A673 (cell line): ENCODE measurements at regions not wholly inside any gene's neighbourhood (a gene's known extent, or its start where the extent isn't known, plus 50 kb on each side); places are given as distances from the start of the nearest gene placed in this dataset.

Source experiments
- BruUV-seq: library from RNA; stranded (reverse); fragments of 400-500 nt; replicated peaks from 2 replicates; lab custom pipeline; 2021; lab: Mats Ljungman, UMichigan
- CTCF ChIA-PET: fragments of 300-600 bp; sonication (Branson Sonifier 250); formaldehyde crosslinking; loops from one replicate; lab custom pipeline; 2022; ENCODE audit warnings: antibody characterized with exemption; lab: Charles Lee
- POLR2A ChIA-PET: fragments of 300-600 bp; sonication (Branson Sonifier 250); formaldehyde crosslinking; loops from one replicate; lab custom pipeline; 2022; ENCODE audit warnings: antibody characterized with exemption; ENCODE audit not compliant: low non-redundant PET; lab: Charles Lee
- DNase-seq: peaks from one replicate; pipeline ENCODE4 v3.0.0-alpha.2; 2015; ENCODE audit warnings: low spot score
- H3K27ac ChIP-seq: fragments of 200-600 bp; sonication (generic); 2 replicates; pipeline ENCODE4 v1.5.1; 2016; ENCODE audit warnings: mixed run types, low read depth, mild to moderate bottlenecking, mixed read lengths, antibody characterized with exemption, low read length; ENCODE audit not compliant: poor library complexity, severe bottlenecking
- H3K27me3 ChIP-seq: fragments of 200-600 bp; sonication (generic); replicated peaks from 2 replicates; pipeline ENCODE4 v1.6.1; 2017; ENCODE audit warnings: mixed run types, low read depth, mild to moderate bottlenecking, mixed read lengths, antibody characterized with exemption, low read length; ENCODE audit not compliant: insufficient read depth, poor library complexity
- H3K36me3 ChIP-seq: fragments of 200-600 bp; sonication (generic); 2 replicates; pipeline ENCODE4 v1.6.1; 2016; ENCODE audit warnings: mixed run types, mild to moderate bottlenecking, mixed read lengths, antibody characterized with exemption, low read length; ENCODE audit not compliant: insufficient read depth, poor library complexity, severe bottlenecking
- H3K4me1 ChIP-seq: fragments of 200-600 bp; sonication (generic); 2 replicates; pipeline ENCODE4 v1.6.1; 2017; ENCODE audit warnings: mixed run types, mild to moderate bottlenecking, mixed read lengths, antibody characterized with exemption, low read length; ENCODE audit not compliant: insufficient read depth, poor library complexity, severe bottlenecking
- H3K4me3 ChIP-seq: fragments of 200-600 bp; sonication (generic); 2 replicates; pipeline ENCODE4 v1.5.1; 2016; ENCODE audit warnings: low read depth, mixed run types, mild to moderate bottlenecking, mixed read lengths, low read length; ENCODE audit not compliant: poor library complexity, severe bottlenecking
- H3K9me3 ChIP-seq: fragments of 200-600 bp; sonication (generic); 2 replicates; pipeline ENCODE4 v1.6.1; 2016; ENCODE audit warnings: mixed run types, low read depth, mild to moderate bottlenecking, mixed read lengths, antibody characterized with exemption, low read length; ENCODE audit not compliant: poor library complexity, severe bottlenecking
- EZH2 ChIP-seq: fragments of 200-600 bp; sonication (generic); IDR thresholded peaks from 2 replicates; pipeline ENCODE4 v1.6.1; 2017; ENCODE audit warnings: borderline replicate concordance, low read depth, mild to moderate bottlenecking, mixed read lengths, antibody characterized with exemption, low read length; ENCODE audit not compliant: poor library complexity, severe bottlenecking
- intact Hi-C: fragments of 100-400 bp; cut with micrococcal nuclease; formaldehyde crosslinking; loops from one replicate; pipeline ENCODE4 v1.10.0; 2022; ENCODE audit not compliant: unreplicated experiment
- TF ChIP-seq, protein P1 (sequence below): fragments of 300-800, 200-600 bp; sonication (generic); conservative IDR thresholded peaks from 2 replicates; pipeline ENCODE4 v1.5.1; 2017; ENCODE audit warnings: low read depth, mild to moderate bottlenecking, antibody characterized with exemption, low read length, moderate library complexity, mixed read lengths

DNA sequence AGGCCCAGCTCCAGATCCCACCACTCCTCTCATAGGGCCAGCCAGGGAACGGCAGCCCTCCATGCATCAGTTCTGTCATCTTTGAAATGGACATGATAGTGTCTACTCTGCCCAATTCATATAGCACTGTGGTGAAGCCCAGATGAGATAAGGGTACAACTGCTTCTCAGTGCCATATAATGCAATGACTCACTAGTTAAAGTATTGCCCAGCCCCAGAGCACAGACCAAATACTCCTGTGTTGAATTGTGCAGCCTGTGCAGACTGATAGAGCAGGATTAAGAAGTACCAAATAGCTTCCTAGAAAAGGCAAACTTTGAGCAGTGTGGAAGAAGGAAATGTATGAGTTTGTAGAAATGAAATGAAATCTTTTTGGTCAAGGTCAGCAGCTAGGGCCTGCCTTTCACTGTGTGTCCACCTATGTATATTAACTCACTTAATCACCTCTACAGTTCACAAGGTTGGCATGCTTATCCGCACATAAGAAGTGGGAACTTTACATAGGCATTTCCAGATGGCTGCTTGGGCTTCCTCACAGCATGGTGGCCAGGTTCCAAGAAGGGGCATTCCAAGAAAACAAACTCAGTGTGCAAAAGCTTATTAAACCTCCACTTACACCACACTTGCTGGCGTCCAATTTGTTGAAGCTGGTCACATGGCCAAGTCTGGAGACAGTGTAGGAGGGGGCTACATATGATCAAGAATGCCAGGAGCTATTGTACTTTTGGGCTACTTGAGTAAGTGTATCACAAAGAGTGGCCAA is 102.8 kb upstream of the COPS8 start:
- TF ChIP-seq, protein P1, sequence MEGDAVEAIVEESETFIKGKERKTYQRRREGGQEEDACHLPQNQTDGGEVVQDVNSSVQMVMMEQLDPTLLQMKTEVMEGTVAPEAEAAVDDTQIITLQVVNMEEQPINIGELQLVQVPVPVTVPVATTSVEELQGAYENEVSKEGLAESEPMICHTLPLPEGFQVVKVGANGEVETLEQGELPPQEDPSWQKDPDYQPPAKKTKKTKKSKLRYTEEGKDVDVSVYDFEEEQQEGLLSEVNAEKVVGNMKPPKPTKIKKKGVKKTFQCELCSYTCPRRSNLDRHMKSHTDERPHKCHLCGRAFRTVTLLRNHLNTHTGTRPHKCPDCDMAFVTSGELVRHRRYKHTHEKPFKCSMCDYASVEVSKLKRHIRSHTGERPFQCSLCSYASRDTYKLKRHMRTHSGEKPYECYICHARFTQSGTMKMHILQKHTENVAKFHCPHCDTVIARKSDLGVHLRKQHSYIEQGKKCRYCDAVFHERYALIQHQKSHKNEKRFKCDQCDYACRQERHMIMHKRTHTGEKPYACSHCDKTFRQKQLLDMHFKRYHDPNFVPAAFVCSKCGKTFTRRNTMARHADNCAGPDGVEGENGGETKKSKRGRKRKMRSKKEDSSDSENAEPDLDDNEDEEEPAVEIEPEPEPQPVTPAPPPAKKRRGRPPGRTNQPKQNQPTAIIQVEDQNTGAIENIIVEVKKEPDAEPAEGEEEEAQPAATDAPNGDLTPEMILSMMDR = no peak
- TF ChIP-seq EZH2 = no peak
- Histone ChIP-seq H3K4me3 (no peak overlapping the region), H3K27ac (no peak overlapping the region), H3K4me1 (no peaks in the 10 kb centered on the region), H3K36me3 (no peaks in the 10 kb centered on the region), H3K27me3 (peaks cover 34% of the 10 kb centered on the region), H3K9me3 (no peaks in the 10 kb centered on the region)
- ChIA-PET POLR2A (no interaction called here), CTCF (no interaction called here)
- intact Hi-C loops = no loop called here
- DNase-seq = no peak
- no TSS peak for BruUV-seq

DNA sequence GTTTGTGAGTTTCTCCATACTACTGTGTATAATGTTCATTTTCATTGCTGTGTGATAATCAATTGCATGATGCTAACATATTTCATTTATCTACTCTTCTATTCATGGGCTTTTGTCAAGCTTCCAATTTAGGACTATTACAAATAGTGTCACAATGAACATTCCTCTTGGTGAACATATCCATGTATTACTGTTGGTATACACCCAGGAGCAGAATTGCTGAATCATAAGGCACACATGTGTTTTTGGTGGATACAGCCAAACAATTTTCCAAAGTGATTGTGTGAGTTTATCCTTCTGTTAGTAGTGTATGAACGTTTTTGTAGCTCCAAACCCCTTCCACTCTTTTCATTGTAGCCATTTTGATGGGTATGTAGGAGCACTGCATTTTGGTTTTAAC is 101.6 kb upstream of the COPS8 start:
- ChIA-PET POLR2A (no interaction called here), CTCF (no interaction called here)
- no peak for DNase-seq
- Histone ChIP-seq H3K27me3 (peaks cover 46% of the 10 kb centered on the region), H3K4me3 (no peak overlapping the region), H3K36me3 (no peaks in the 10 kb centered on the region), H3K4me1 (no peaks in the 10 kb centered on the region), H3K9me3 (no peaks in the 10 kb centered on the region), H3K27ac (no peak overlapping the region)
- no peak for TF ChIP-seq EZH2
- TF ChIP-seq, protein P1 = no peak
- no TSS peak for BruUV-seq
- intact Hi-C loops = no loop called here

DNA sequence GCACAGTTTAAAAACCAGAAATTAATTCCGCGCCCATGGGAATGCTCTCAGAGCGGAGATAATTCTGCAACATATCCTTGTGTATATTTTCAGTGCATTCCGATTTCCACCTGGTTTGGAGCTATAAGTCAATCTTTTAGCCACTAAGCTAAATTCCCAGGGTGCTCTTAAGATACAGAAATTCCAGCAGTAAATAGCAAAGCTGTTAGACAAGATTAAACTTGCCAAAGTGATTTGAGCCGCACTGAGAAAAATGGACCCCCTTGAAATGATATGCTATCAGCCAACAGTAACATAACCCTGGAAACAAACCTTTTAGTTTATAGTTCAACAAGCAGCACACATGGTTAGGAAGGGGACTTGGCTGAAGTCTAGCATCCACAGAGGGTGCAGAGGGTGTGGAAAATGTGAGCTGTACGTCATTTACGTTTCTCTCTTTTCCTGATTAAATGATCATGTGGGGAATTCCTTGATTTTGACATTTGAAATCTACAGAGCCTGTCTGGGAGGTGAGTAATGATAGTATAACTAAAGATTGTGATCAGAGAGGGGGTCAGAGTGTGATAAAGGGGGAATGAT is 99.8 kb upstream of the COPS8 start:
- Histone ChIP-seq H3K27ac (no peak overlapping the region), H3K9me3 (no peaks in the 10 kb centered on the region), H3K4me1 (no peaks in the 10 kb centered on the region), H3K36me3 (no peaks in the 10 kb centered on the region), H3K4me3 (no peak overlapping the region), H3K27me3 (peaks cover 52% of the 10 kb centered on the region)
- intact Hi-C loops = no loop called here
- DNase-seq = no peak
- TF ChIP-seq, protein P1 = no peak
- TF ChIP-seq EZH2 = no peak
- ChIA-PET POLR2A (no interaction called here), CTCF (no interaction called here)
- no TSS peak for BruUV-seq
